ENCODE measurements at regions not wholly inside any gene's neighbourhood (a gene's known extent, or its start where the extent isn't known, plus 50 kb on each side); places are given as distances from the start of the nearest gene placed in this dataset.
"Not testable (repeated sequence)": the region's sequence is repeated elsewhere in the genome, so short reads cannot be mapped to it uniquely, and the experiment has no call there.

DNA sequence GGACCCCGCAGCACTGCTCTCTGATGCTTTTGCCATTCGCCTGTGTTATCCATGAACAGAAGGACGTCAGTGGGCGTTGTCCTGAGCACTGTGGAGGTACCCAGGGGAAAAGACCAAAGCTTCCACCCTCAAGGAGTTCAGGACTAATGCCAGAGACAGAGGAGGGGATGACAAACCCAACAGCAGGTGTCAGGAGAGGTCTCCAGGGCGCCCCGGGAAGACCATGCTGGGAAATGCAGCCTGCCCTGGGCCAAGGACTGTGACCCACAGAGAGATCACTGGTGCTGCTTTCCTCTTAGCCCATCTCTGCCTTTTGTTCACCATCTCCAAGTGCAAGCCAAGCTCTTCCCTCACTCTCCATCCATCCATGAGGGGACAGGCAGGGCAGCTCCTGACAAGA is 166.8 kb upstream of the PFKP start:
- H3K36me3 ChIP-seq (ENCODE audit: low read depth) = no peaks in the 10 kb centered on the region
- DNase-seq (no peak), ATAC-seq (no peak)
- intact Hi-C loops (cut with DNase I, micrococcal nuclease) = no loop called here
- TF ChIP-seq, protein P1, sequence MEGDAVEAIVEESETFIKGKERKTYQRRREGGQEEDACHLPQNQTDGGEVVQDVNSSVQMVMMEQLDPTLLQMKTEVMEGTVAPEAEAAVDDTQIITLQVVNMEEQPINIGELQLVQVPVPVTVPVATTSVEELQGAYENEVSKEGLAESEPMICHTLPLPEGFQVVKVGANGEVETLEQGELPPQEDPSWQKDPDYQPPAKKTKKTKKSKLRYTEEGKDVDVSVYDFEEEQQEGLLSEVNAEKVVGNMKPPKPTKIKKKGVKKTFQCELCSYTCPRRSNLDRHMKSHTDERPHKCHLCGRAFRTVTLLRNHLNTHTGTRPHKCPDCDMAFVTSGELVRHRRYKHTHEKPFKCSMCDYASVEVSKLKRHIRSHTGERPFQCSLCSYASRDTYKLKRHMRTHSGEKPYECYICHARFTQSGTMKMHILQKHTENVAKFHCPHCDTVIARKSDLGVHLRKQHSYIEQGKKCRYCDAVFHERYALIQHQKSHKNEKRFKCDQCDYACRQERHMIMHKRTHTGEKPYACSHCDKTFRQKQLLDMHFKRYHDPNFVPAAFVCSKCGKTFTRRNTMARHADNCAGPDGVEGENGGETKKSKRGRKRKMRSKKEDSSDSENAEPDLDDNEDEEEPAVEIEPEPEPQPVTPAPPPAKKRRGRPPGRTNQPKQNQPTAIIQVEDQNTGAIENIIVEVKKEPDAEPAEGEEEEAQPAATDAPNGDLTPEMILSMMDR (IDR thresholded peaks at IDR 0.05) = no peak
- H3K4me1 ChIP-seq (ENCODE audit: low read depth) = no peaks in the 10 kb centered on the region
- H3K4me3 ChIP-seq = no peak overlapping the region
- H3K9me3 ChIP-seq = no peaks in the 10 kb centered on the region

DNA sequence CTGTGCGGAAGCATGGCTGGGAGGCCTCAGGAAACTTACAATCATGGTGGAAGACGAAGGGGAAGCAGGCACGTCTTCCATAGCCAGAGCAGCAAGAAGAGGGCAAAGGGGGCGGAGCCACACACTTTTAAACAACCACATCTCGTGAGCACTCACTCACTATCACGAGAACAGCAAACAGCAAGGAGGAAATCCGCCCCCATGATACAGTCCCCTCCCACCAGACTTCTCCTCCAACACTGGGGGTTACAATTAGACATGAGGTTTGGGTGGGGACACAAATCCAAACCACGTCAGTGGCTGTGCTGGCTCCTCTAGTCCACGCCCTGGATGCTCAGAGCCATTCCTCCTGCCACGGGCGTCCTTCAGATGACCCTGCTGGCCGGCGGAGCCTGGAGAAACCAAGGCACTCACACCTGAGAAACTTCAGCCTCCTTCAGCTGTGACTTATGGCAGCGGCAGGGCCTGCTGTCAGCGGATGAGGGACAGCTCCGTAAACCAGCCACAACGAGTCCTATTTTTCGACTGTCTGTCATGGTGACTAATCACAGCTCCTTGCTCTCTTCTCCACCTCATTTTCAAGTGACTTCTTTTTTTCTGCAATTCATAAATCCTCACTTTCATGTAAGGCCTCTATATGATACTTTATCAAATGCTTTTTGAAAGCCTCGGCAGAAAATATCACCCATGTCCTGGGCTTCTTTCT is 167.9 kb upstream of the PFKP start:
- TF ChIP-seq, protein P1 (IDR thresholded peaks at IDR 0.05) = no peak
- H3K4me3 ChIP-seq = no peak overlapping the region
- no peaks in the 10 kb centered on the region for H3K9me3 ChIP-seq
- intact Hi-C loops (cut with DNase I, micrococcal nuclease) = no loop called here
- ATAC-seq (no peak), DNase-seq (no peak)
- no peaks in the 10 kb centered on the region for H3K4me1 ChIP-seq (ENCODE audit: low read depth)
- H3K36me3 ChIP-seq (ENCODE audit: low read depth) = no peaks in the 10 kb centered on the region

DNA sequence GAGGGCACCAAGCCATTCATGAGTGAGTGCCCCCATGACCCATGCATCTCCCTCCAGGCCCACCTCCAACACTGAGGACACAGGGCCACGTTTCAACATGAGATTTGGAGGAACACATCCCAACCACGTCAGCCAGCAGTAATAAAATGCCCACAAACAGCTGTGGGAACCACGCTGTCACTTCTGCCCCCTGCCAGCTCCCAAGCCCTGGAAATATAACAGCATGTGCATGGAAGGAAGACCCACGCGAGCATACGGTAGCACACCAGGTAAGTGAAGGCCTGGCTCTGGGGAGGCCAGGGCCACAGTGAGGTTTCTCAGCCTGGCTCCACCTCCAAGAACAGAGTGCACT is 168.9 kb upstream of the PFKP start:
- no peaks in the 10 kb centered on the region for H3K9me3 ChIP-seq
- no peak for DNase-seq
- H3K4me3 ChIP-seq = no peak overlapping the region
- no peak for ATAC-seq
- TF ChIP-seq, protein P1 (IDR thresholded peaks at IDR 0.05) = no peak
- H3K4me1 ChIP-seq (ENCODE audit: low read depth) = no peaks in the 10 kb centered on the region
- intact Hi-C loops (cut with DNase I, micrococcal nuclease) = no loop called here
- H3K36me3 ChIP-seq (ENCODE audit: low read depth) = no peaks in the 10 kb centered on the region

DNA sequence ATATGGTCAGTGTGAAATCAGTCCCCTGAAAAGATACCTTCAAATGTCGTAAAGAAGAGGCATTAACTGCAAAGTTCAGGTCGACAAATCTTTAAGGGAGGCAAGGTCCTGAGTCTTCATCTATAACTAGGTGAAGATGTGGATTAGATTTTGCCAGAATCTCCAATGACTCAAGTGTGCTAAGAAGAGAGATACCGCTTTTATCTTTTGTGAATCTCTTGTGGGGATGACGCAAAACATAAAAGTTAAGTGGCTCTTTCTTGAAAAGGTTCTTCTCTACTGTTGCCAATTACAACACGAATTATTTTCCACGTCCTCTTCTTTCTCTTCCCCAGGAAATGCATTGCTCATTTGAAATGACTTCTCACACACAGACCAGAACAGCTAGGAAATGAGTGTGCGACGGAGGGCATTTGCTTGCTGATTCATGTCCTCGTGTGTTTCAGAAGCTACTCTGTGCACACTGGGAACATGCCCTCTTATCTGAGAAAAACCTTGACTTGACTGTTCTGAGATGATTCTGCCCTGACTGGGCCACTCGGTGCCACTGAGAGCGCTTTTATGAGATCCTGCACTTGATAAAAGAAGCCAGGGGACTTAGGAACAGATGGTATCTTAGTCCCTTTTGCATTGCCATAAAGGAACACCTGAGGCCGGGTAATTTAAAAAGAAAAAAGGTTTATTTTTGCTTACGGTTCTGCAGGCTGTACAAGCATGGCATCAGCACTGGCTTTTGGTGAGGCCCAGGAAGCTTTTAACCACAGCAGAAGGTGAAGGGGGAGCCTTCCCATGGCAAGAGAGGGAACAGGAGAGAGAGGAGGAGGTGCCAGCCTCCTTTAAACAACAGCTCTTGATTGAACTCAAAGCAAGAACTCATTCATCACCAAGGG is 169.5 kb upstream of the PFKP start:
- intact Hi-C loops (cut with DNase I, micrococcal nuclease) = no loop called here
- no peak overlapping the region for H3K4me3 ChIP-seq
- no peaks in the 10 kb centered on the region for H3K9me3 ChIP-seq
- DNase-seq (no peak), ATAC-seq (no peak)
- TF ChIP-seq, protein P1 (IDR thresholded peaks at IDR 0.05) = no peak
- no peaks in the 10 kb centered on the region for H3K4me1 ChIP-seq (ENCODE audit: low read depth)
- no peaks in the 10 kb centered on the region for H3K36me3 ChIP-seq (ENCODE audit: low read depth)

DNA sequence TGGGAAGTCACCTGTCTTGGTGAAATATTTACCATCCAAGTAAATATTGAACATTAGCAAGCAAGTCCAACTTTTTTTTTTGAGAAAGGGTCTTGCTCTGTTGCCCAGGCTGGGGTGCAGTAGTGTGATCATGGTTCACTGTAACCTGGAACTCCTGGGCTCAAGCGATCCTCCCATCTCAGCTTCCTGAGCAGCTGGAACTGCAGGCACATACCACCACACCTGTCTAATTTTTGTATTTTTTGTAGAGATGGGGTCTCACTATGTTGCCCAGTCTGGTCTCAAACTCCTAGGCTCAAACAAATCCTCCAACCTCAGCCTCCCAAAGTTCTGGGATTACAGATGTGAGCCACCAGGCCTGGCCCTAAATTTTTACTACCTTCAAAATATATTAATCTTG is 171.0 kb upstream of the PFKP start:
- H3K36me3 ChIP-seq (ENCODE audit: low read depth); DNase-seq; ATAC-seq; H3K4me3 ChIP-seq; H3K4me1 ChIP-seq (ENCODE audit: low read depth); intact Hi-C loops (cut with DNase I, micrococcal nuclease); H3K9me3 ChIP-seq: not testable (repeated sequence)

DNA sequence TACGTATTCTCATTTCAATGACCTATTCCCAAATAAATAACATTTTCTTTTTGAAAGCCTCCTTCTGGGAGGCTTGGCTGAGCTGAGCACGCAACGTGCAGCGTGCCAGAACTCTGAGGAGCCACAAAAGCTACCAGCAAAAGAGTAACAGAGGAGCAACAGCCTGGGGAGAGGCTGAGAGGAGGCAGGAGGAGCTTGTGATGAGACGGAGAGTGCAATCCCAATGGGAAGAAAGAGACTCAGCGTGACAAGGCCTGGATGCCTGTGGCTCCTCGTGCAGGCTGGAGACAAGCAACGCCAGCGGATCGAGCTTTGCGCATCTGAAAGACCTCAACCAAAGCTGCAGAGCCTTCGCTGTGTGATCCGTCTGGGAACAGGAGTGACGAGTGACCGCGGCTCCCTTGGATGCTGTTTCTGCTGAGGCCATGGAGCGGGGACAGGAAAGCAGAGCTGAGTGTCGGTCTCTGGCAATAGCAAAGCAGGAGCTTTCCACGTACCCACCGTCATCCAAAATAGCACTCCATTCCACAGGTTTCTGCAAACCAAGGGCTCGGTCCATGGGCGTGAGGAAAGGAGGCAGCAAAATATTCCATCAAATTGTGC is 171.7 kb upstream of the PFKP start:
- H3K4me1 ChIP-seq (ENCODE audit: low read depth) = no peaks in the 10 kb centered on the region
- ATAC-seq = no peak
- intact Hi-C loops (cut with DNase I, micrococcal nuclease) = no loop called here
- no peak for DNase-seq
- TF ChIP-seq, protein P1 (IDR thresholded peaks at IDR 0.05) = no peak
- H3K4me3 ChIP-seq = no peak overlapping the region
- H3K9me3 ChIP-seq = no peaks in the 10 kb centered on the region
- H3K36me3 ChIP-seq (ENCODE audit: low read depth) = no peaks in the 10 kb centered on the region

Measured in mucosa of descending colon (tissue), 3 donors.